K562 (cell line): ENCODE measurements at regions not wholly inside any gene's neighbourhood (a gene's known extent, or its start where the extent isn't known, plus 50 kb on each side); places are given as distances from the start of the nearest gene placed in this dataset.

Source experiments
- NFYB ChIP-seq: IDR thresholded peaks from 2 replicates; pipeline ENCODE4 v1.6.1; 2011; ENCODE audit warnings: mild to moderate bottlenecking, moderate library complexity; ENCODE audit not compliant: insufficient read length; ENCODE audit errors: extremely low read depth
- ZNF318 ChIP-seq, 2 experiments: fragments of 450-650 bp; IDR thresholded peaks; 2 replicates each; pipeline ENCODE4 v1.6.1; 2016; ENCODE audit warnings: mild to moderate bottlenecking in 2 of 2, borderline replicate concordance in 1 of 2, low read depth in 1 of 2, moderate library complexity in 1 of 2

- TF ChIP-seq NFYB, result no peak
- TF ChIP-seq ZNF318 (IDR thresholded peaks at IDR 0.05; ENCODE audit: borderline replicate concordance in 1 of 2, low read depth in 1 of 2), result no peak
Observed at GRCh38 chr3:177402533-177402932, 205.3 kb upstream of the TBL1XR1 start (continued).
